ENCODE measurements at regions not wholly inside any gene's neighbourhood (a gene's known extent, or its start where the extent isn't known, plus 50 kb on each side); places are given as distances from the start of the nearest gene placed in this dataset.
"Not testable (repeated sequence)": the region's sequence is repeated elsewhere in the genome, so short reads cannot be mapped to it uniquely, and the experiment has no call there.

GRCh38 chr10:71090330-71090729 is 122.0 kb upstream of the UNC5B start:
- no peak overlapping the region for H3K27ac ChIP-seq
- TF ChIP-seq CTCF (conservative IDR thresholded peaks at IDR 0.05), result no peak

- H3K27ac ChIP-seq, result no peak overlapping the region
- no peak for TF ChIP-seq CTCF (conservative IDR thresholded peaks at IDR 0.05)
Measured at GRCh38 chr10:71090801-71091200, 121.6 kb upstream of the UNC5B start.

GRCh38 chr10:71092812-71093401 is 119.5 kb upstream of the UNC5B start:
- no peak for TF ChIP-seq CTCF (conservative IDR thresholded peaks at IDR 0.05)
- no peak overlapping the region for H3K27ac ChIP-seq

- TF ChIP-seq CTCF (conservative IDR thresholded peaks at IDR 0.05), result no peak
- no peak overlapping the region for H3K27ac ChIP-seq
Measured at GRCh38 chr10:71093531-71093930, 118.8 kb upstream of the UNC5B start.

- TF ChIP-seq CTCF (conservative IDR thresholded peaks at IDR 0.05), result no peak
Measured at GRCh38 chr10:71094712-71095390, 117.5 kb upstream of the UNC5B start.

GRCh38 chr10:71099731-71100361 is 112.5 kb upstream of the UNC5B start:
- no peak overlapping the region for H3K27ac ChIP-seq
- TF ChIP-seq CTCF (conservative IDR thresholded peaks at IDR 0.05), result no peak

More at GRCh38 chr10:71094712-71095390, 117.5 kb upstream of the UNC5B start:
- H3K27ac ChIP-seq, result no peak overlapping the region

GRCh38 chr10:71103961-71104360 is 108.4 kb upstream of the UNC5B start:
- TF ChIP-seq CTCF (conservative IDR thresholded peaks at IDR 0.05), result no peak

GRCh38 chr10:71106151-71106550 is 106.2 kb upstream of the UNC5B start:
- H3K27ac ChIP-seq, result not testable (repeated sequence)

More at GRCh38 chr10:71103961-71104360, 108.4 kb upstream of the UNC5B start:
- no peak overlapping the region for H3K27ac ChIP-seq

GRCh38 chr10:71107117-71107516 is 105.3 kb upstream of the UNC5B start:
- not testable (repeated sequence) for H3K27ac ChIP-seq

- H3K27ac ChIP-seq, result not testable (repeated sequence)
Measured at GRCh38 chr10:71108042-71108441, 104.3 kb upstream of the UNC5B start.
